ES-I3 (cell line): ENCODE measurements at regions not wholly inside any gene's neighbourhood (a gene's known extent, or its start where the extent isn't known, plus 50 kb on each side); places are given as distances from the start of the nearest gene placed in this dataset.

ENCODE experiments used
- H3K36me3 ChIP-seq: 2 replicates; pipeline ENCODE4 v1.6.1; 2013; ENCODE audit warnings: mild to moderate bottlenecking, low read length, control low read depth, moderate library complexity; ENCODE audit not compliant: insufficient read depth
- H3K4me1 ChIP-seq: 2 replicates; pipeline ENCODE4 v1.6.1; 2013; ENCODE audit warnings: mild to moderate bottlenecking, control low read depth, low read length; ENCODE audit not compliant: insufficient read depth
- H3K9ac ChIP-seq: 2 replicates; pipeline ENCODE4 v1.6.1; 2013; ENCODE audit warnings: low read depth, mild to moderate bottlenecking, low read length, moderate library complexity
- H3K9me3 ChIP-seq: 2 replicates; pipeline ENCODE4 v1.6.1; 2013; ENCODE audit warnings: mild to moderate bottlenecking, low read length, moderate library complexity; ENCODE audit not compliant: control insufficient read depth, insufficient read depth

GRCh38 chr17:51373489-51374152 lies 113.3 kb downstream of the UTP18 start:
- no peaks in the 10 kb centered on the region for H3K9me3 ChIP-seq
- no peaks in the 10 kb centered on the region for H3K36me3 ChIP-seq
- H3K9ac ChIP-seq: no peak overlapping the region
- H3K4me1 ChIP-seq: peaks cover 27% of the 10 kb centered on the region

- no peak overlapping the region for H3K9ac ChIP-seq
- H3K9me3 ChIP-seq: no peaks in the 10 kb centered on the region
- peaks cover 27% of the 10 kb centered on the region for H3K4me1 ChIP-seq
- no peaks in the 10 kb centered on the region for H3K36me3 ChIP-seq
Measured at GRCh38 chr17:51374209-51374608, 113.9 kb downstream of the UTP18 start.

- Histone ChIP-seq H3K4me1 (peaks cover 27% of the 10 kb centered on the region), H3K9me3 (no peaks in the 10 kb centered on the region), H3K9ac (no peak overlapping the region), H3K36me3 (no peaks in the 10 kb centered on the region)
Measured at GRCh38 chr17:51375771-51376170, 115.4 kb downstream of the UTP18 start.

- Histone ChIP-seq H3K4me1 (peaks cover 27% of the 10 kb centered on the region), H3K9me3 (no peaks in the 10 kb centered on the region), H3K36me3 (no peaks in the 10 kb centered on the region), H3K9ac (no peak overlapping the region)
Measured at GRCh38 chr17:51376739-51377138, 116.4 kb downstream of the UTP18 start.

DNA sequence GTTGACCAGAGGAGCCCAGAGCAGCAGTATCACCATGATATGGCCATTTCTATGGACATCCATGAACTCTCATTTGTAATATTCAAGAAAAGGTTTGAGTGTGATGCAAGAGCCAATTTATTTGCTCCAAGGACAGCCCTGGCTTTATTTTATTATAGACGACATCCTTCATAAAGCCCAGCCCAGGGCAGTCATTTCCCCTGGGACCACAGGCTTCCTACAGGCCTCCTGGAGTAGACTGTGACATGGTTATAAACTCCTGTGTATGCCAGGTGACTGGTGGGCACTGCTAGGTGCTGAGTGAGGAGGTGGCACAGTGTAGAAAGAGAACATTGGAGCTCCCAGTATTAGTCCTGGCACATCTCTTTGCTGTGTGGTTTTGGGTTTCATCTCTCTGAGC lies 120.9 kb downstream of the UTP18 start:
- no peaks in the 10 kb centered on the region for H3K4me1 ChIP-seq
- no peaks in the 10 kb centered on the region for H3K9me3 ChIP-seq
- H3K36me3 ChIP-seq: no peaks in the 10 kb centered on the region
- H3K9ac ChIP-seq: no peak overlapping the region

GRCh38 chr17:51385208-51385607 lies 124.9 kb downstream of the UTP18 start:
- Histone ChIP-seq H3K36me3 (no peaks in the 10 kb centered on the region), H3K9ac (no peak overlapping the region), H3K9me3 (no peaks in the 10 kb centered on the region), H3K4me1 (no peaks in the 10 kb centered on the region)

DNA sequence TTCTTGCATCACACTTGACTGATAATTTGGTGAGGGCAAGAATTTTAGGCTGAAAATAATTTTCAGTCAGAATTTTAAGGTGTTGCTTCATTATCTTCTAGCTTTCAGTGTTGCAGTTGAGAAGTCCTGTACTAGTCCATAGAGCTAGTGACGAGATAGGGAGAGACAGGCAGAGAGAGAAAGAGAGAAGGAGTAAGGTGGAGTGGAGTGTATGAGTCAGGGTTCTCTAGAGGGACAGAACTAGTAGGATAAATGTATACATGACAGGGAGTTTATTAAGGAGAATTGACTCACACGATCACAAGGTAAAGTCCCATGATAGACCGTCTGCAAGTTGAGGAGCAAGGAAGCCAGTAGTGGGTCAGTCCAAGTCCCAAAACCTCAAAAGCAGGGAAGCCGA lies 127.2 kb downstream of the UTP18 start:
- Histone ChIP-seq H3K4me1 (peaks cover 6% of the 10 kb centered on the region; the same call in 1 of the 2 replicates), H3K9ac (no peak overlapping the region), H3K9me3 (no peaks in the 10 kb centered on the region), H3K36me3 (no peaks in the 10 kb centered on the region)

- Histone ChIP-seq H3K9me3 (no peaks in the 10 kb centered on the region), H3K4me1 (peaks cover 6% of the 10 kb centered on the region; the same call in 1 of the 2 replicates), H3K36me3 (no peaks in the 10 kb centered on the region), H3K9ac (no peak overlapping the region)
Measured at GRCh38 chr17:51387986-51388385, 127.6 kb downstream of the UTP18 start.

GRCh38 chr17:51389875-51390274 lies 129.5 kb downstream of the UTP18 start:
- Histone ChIP-seq H3K4me1 (peaks cover 6% of the 10 kb centered on the region; the same call in 1 of the 2 replicates), H3K9me3 (no peaks in the 10 kb centered on the region), H3K36me3 (no peaks in the 10 kb centered on the region), H3K9ac (no peak overlapping the region)

DNA sequence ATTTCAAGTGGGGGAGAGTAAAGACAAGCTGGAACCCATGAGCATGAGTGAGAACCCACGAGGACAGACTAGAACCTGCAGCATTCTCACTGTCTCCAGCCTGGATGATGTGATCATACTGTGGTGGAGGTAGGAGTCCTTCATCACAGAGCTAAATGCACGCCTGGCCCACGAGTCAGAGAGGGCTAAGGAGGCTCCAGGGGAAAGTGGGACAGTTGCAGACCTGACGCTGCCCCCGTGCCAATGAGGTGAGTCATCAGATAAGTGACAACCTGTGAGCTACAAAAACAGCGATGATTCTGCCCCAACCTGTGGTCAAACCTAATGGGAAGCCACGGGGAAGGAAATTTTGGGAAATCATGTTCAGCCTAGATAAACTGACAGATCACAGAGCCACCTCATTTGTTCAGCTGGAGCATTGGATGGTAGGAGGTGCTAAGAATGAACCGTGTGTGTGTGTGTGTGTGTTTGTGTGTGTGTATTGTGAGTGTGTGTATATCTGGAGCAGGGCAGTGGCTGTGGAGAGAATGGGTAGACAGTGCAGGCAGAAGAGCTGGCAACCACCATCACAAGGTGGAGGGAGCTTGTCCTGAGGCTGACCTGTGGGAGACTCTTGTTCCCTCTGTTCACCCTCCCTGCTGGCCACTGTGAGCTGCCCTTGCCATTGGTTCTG lies 131.8 kb downstream of the UTP18 start:
- Histone ChIP-seq H3K9me3 (no peaks in the 10 kb centered on the region), H3K9ac (no peak overlapping the region), H3K4me1 (peaks cover 6% of the 10 kb centered on the region; the same call in 1 of the 2 replicates), H3K36me3 (no peaks in the 10 kb centered on the region)

DNA sequence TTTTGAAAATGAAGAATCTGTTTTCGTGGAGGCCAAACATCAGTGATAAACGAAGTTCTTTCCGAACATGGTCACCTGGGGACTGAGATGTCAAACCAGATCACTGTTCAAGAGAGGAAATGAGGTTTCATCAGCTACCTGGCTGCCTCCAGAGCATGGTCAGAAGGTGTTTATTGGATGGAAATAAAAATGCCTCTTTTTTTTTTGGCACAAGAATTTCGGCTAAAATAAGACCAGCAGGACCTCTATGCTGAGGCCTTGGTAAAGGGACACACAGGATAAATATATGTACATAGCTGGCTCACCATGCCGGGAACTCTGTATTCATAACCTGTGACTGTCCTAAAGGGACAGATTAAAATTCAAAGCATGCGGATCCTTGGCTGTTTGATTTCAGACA lies 135.3 kb downstream of the UTP18 start:
- Histone ChIP-seq H3K9ac (no peak overlapping the region), H3K4me1 (peaks cover 18% of the 10 kb centered on the region), H3K9me3 (no peaks in the 10 kb centered on the region), H3K36me3 (no peaks in the 10 kb centered on the region)

DNA sequence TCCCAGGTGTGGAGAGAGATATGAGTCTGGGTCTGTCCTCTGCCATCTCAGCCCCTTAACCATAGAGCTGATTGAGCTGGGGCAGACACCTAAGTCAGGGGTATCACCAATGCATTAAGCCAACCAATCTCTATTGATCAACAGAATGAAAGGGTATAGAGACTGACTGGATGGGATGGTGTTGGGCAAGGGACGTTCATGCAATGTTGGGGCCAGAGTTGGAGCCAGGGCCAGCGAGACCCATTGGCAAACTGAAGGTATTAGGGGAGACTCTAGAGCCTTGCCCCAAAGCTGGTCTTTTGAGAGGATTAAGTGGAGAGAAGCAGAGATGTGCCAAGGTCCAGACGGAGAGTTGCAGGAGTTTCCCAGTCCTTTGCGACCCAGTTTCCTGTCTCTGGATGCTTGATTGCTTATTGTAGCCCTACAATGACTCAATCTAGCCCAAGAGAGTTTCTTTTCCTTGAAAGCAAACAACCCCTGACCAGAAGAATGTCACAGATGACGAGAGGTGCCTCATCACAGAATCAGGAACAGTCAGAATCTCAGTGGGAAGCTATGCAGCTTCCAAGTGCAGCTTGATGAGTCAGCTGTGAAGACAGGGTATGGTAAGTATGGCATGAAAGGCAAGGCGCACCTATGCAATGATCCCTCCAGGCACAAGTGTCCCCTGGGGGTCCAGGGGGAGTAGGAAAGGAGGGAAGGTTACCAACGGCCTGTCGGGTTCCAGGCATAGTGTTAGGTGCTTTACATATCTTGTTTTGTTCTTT lies 137.2 kb downstream of the UTP18 start:
- H3K4me1 ChIP-seq: peaks cover 12% of the 10 kb centered on the region
- no peak overlapping the region for H3K9ac ChIP-seq
- no peaks in the 10 kb centered on the region for H3K9me3 ChIP-seq
- H3K36me3 ChIP-seq: no peaks in the 10 kb centered on the region

- Histone ChIP-seq H3K9me3 (no peaks in the 10 kb centered on the region), H3K4me1 (peaks cover 12% of the 10 kb centered on the region), H3K36me3 (no peaks in the 10 kb centered on the region), H3K9ac (no peak overlapping the region)
Measured at GRCh38 chr17:51398128-51398525, 137.8 kb downstream of the UTP18 start.

- Histone ChIP-seq H3K9ac (no peak overlapping the region), H3K4me1 (peaks cover 12% of the 10 kb centered on the region), H3K36me3 (no peaks in the 10 kb centered on the region), H3K9me3 (no peaks in the 10 kb centered on the region)
Measured at GRCh38 chr17:51398687-51399086, 138.3 kb downstream of the UTP18 start.

- Histone ChIP-seq H3K9ac (no peak overlapping the region), H3K36me3 (no peaks in the 10 kb centered on the region), H3K4me1 (peaks cover 12% of the 10 kb centered on the region), H3K9me3 (no peaks in the 10 kb centered on the region)
Measured at GRCh38 chr17:51401279-51401678, 140.9 kb downstream of the UTP18 start.
